ENCODE measurements at regions not wholly inside any gene's neighbourhood (a gene's known extent, or its start where the extent isn't known, plus 50 kb on each side); places are given as distances from the start of the nearest gene placed in this dataset.
A peak's percentile ranks its signal among the peaks of the same experiment; 100 is the strongest.

- Histone ChIP-seq H2AFZ (ENCODE audit: low read length) (no peak overlapping the region), H3F3A (ENCODE audit: low read depth) (no peaks in the 10 kb centered on the region), H3K9me2 (replicated peaks; ENCODE audit: low read depth, low read length) (no peaks in the 10 kb centered on the region), H3K4me3 (ENCODE audit: low read length, poor library complexity, severe bottlenecking) (no peak overlapping the region), H4K20me1 (ENCODE audit: insufficient read depth, low read length, poor library complexity, severe bottlenecking) (no peaks in the 10 kb centered on the region), H3K9ac (ENCODE audit: low read depth, low read length, poor library complexity, severe bottlenecking) (no peak overlapping the region), H3K79me2 (ENCODE audit: insufficient read depth, low read length) (no peaks in the 10 kb centered on the region), H3K4me1 (ENCODE audit: insufficient read depth, low read length, poor library complexity, severe bottlenecking) (peaks cover 8% of the 10 kb centered on the region), H3K36me3 (ENCODE audit: insufficient read depth, low read length) (no peaks in the 10 kb centered on the region), H3K9me3 (ENCODE audit: insufficient read depth, low read depth, low read length) (no peaks in the 10 kb centered on the region), H3K27me3 (ENCODE audit: insufficient read depth, low read length, poor library complexity, severe bottlenecking) (no peaks in the 10 kb centered on the region), H3K4me2 (ENCODE audit: low read depth, low read length, poor library complexity, severe bottlenecking) (no peak overlapping the region)
- TF ChIP-seq EZH2phosphoT487 (IDR thresholded peaks at IDR 0.05; ENCODE audit: borderline replicate concordance) (no peak), CTCF (conservative IDR thresholded peaks at IDR 0.05; ENCODE audit: low read length) (no peak)
These were observed 87.0 kb downstream of the SPP2 start for GRCh38 chr2:234137400-234138014.

- Histone ChIP-seq H3K9me2 (replicated peaks; ENCODE audit: low read depth, low read length) (no peaks in the 10 kb centered on the region), H3K4me1 (ENCODE audit: insufficient read depth, low read length, poor library complexity, severe bottlenecking) (peaks cover 5% of the 10 kb centered on the region), H3K4me3 (ENCODE audit: low read length, poor library complexity, severe bottlenecking) (no peak overlapping the region), H3K9me3 (ENCODE audit: insufficient read depth, low read depth, low read length) (no peaks in the 10 kb centered on the region), H3F3A (ENCODE audit: low read depth) (no peaks in the 10 kb centered on the region), H3K4me2 (ENCODE audit: low read depth, low read length, poor library complexity, severe bottlenecking) (no peak overlapping the region), H3K36me3 (ENCODE audit: insufficient read depth, low read length) (no peaks in the 10 kb centered on the region), H2AFZ (ENCODE audit: low read length) (no peak overlapping the region), H3K79me2 (ENCODE audit: insufficient read depth, low read length) (no peaks in the 10 kb centered on the region), H3K9ac (ENCODE audit: low read depth, low read length, poor library complexity, severe bottlenecking) (no peak overlapping the region), H4K20me1 (ENCODE audit: insufficient read depth, low read length, poor library complexity, severe bottlenecking) (no peaks in the 10 kb centered on the region), H3K27me3 (ENCODE audit: insufficient read depth, low read length, poor library complexity, severe bottlenecking) (no peaks in the 10 kb centered on the region)
- TF ChIP-seq EZH2phosphoT487 (IDR thresholded peaks at IDR 0.05; ENCODE audit: borderline replicate concordance) (no peak), CTCF (conservative IDR thresholded peaks at IDR 0.05; ENCODE audit: low read length) (no peak; the same call in none of the 2 replicates)
These were observed 86.0 kb downstream of the SPP2 start for GRCh38 chr2:234136461-234136860.

- TF ChIP-seq EZH2phosphoT487 (IDR thresholded peaks at IDR 0.05; ENCODE audit: borderline replicate concordance), result no peak
- TF ChIP-seq CTCF (conservative IDR thresholded peaks at IDR 0.05; ENCODE audit: low read length), result peak; percentile 96
- no peaks in the 10 kb centered on the region for H3F3A ChIP-seq (ENCODE audit: low read depth)
- no peak overlapping the region for H3K4me3 ChIP-seq (ENCODE audit: low read length, poor library complexity, severe bottlenecking)
- no peaks in the 10 kb centered on the region for H3K9me3 ChIP-seq (ENCODE audit: insufficient read depth, low read depth, low read length)
- H3K4me2 ChIP-seq (ENCODE audit: low read depth, low read length, poor library complexity, severe bottlenecking), result no peak overlapping the region
- no peaks in the 10 kb centered on the region for H3K9me2 ChIP-seq (replicated peaks; ENCODE audit: low read depth, low read length)
- no peaks in the 10 kb centered on the region for H3K79me2 ChIP-seq (ENCODE audit: insufficient read depth, low read length)
- no peak overlapping the region for H3K9ac ChIP-seq (ENCODE audit: low read depth, low read length, poor library complexity, severe bottlenecking)
- H3K27me3 ChIP-seq (ENCODE audit: insufficient read depth, low read length, poor library complexity, severe bottlenecking), result no peaks in the 10 kb centered on the region
- no peak overlapping the region for H2AFZ ChIP-seq (ENCODE audit: low read length)
- no peaks in the 10 kb centered on the region for H3K36me3 ChIP-seq (ENCODE audit: insufficient read depth, low read length)
- H3K4me1 ChIP-seq (ENCODE audit: insufficient read depth, low read length, poor library complexity, severe bottlenecking), result no peaks in the 10 kb centered on the region
- no peaks in the 10 kb centered on the region for H4K20me1 ChIP-seq (ENCODE audit: insufficient read depth, low read length, poor library complexity, severe bottlenecking)
These were observed 85.3 kb downstream of the SPP2 start for GRCh38 chr2:234135750-234136221.

Measured in Loucy (cell line).